Activated naive CD4-positive, alpha-beta T cell treated with anti-CD3 and anti-CD28 coated beads, Interleukin-2, amount 50 U/mL, for 16 hours (primary cell): ENCODE measurements at regions not wholly inside any gene's neighbourhood (a gene's known extent, or its start where the extent isn't known, plus 50 kb on each side); places are given as distances from the start of the nearest gene placed in this dataset.

ENCODE experiments used
- DNase-seq: peaks from one replicate; pipeline ENCODE4 v3.0.0-alpha.2; 2020

DNA sequence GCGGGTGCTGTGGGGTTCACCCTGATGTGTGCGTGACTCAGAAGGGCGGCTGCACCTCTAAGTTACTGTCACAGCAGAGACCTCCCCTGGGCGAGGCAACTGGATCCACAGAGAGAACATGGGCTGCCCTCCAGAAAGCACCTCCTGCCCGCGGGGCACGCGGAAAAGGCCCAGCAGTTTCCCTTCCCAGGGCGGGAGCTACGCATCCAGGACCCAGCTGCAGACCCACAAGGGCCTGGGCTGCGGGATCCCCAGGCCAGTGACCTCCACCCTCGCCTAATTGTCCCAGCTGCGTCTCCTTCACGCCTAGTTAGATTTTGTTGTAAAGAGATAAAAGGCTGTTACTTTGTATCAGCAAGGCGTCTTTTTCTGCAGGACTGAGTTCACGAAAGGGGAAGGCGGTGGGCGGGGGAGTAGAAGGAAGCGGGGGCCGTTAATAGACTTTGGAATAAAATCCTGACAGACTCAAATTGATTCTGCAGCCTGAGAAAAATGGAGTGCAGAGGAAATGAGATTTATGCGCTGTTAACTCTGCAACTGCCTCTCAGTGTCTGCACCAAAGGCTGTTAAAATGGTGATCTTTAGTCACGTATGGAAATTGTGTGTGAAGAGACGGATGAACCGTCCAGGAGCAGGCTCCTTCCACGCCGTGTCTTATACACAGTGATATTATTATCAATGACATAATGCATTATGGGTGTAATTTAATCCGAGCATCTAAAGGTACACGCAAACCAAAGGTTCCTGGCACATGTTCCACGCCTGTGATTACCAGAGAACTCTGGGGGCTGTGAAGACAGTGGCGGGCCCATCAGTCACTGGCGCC, 65.9 kb upstream of the FBRSL1 start:
- no peak for DNase-seq

DNA sequence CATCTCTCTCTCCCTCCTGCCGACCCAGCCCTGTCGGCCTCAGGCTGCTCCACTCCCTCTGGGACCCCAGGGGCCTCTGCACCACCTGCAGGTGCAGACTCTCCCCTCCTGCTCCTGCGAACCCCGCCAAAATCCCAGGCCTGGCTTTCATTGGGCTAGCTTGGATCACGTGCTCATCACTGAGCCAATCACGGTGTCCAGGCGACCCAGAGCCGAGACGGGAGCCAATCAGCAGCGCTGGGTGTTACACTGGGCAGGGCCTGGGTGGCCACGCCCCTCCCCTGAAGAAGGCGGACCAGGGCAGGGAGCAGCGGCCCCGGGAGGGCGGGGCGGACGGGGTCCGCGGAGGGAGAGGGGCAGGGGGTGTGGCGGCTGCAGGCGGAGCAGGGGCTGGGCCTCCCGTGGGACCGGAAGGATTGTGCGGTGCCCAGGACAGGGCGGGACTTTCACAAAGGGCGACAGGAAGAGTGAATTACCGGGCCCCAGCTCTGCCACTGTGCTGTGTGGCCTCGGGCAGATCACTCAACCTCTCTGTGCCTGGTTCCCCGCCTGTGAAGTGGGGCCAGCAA, 66.6 kb upstream of the FBRSL1 start:
- DNase-seq: no peak

DNA sequence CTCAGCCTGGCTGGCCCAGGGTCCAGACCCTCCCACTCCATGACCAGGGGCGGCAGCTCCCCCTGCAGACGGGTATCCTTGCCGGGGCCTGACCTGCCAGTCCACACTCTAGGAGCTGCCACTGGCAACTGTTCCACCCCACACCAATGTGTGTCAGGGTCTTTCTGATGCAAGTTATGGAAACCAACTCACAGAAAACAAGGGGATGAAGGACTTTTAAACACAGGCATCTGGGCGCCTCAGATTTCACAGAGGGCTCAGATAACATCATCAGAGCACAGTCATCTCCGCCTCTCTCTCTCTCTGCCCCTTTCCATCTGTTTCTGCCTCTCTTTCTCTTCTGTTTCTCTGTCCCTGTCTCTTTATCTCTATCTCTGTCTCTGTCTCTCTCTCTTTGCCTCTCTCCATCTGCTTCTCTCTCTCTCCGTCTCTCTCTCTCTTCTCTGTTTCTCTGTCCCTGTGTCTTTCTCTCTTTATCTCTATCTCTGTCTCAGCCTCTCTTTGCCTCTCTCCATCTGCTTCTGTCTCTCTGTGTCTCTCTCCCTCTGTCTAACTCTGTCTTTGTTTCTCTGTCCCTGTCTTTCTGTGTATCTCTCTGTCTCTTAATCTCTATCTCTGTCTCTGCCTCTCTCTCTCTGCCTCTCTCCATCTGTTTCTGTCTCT, 67.4 kb upstream of the FBRSL1 start:
- DNase-seq: no peak

DNA sequence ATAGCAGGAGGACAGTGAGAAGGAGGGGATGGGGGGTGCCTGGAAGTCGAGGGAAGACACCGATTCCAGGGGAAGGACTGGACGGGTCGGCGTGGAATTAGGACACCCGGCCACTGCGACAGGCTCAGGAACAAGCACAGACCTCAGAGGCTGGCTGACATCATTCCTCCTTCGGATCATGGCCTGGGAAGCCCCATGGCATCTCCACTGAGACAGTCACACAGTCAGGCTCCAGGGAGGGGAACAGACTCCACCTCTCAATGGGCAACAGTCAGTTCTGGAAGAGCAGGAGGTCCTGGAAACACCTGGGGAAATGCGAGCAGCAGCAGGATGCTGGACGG, 67.9 kb upstream of the FBRSL1 start:
- DNase-seq: no peak

DNA sequence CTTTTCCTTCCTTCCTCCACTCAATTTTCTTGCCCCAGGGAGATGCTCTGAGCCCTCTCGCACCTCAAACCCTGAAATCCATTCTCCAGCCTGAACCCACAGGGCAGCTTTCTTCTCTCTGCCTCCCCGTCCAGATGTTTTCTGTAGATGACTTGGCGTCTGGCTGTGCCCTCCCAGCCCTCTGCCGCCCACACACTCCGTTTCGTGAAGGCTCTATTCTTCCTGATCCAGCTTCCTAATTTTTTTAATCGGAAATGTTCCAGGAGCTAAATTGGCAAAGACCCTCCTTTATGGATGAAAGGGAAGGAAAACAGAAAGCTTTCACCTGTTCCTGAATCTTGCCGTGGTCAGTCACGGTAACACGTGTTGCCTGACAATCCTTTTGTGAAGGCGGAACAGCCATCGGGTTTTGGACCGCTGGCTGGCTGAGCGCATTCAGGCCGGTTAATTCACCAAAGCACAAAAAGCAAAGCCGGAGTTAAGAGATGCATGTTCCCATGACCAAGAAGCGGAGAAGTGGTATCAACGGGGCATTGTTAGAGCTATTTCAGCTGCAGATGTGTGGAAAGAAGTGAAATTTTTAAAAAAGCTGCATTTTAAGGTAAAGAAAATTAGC, 70.2 kb upstream of the FBRSL1 start:
- DNase-seq: no peak

DNA sequence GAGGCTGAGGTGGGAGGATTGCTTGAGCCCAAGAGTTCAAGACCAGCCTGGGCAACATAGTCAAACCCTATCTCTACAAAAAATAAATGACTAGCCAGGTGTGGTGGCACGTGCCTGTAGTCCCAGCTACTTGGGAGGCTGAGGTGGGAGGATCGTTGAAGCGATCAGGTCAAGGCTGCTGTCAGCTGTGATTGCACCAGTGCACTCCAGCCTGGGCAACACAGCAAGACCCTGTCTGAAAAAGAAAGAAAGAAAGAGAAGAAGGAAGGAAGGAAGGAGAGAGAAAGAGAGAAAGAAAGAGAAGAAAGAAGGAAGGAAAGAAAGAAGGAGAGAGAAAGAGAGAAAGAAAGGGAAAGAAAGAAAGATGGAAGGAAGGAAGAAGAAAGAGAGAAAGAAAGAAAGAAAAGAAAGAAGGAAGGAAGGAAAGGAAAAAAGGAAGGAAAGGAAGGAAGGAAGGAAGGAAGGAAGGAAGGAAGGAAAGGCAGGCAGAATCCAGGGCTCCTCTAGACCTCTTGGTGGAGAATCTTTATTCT, 71.5 kb upstream of the FBRSL1 start:
- no peak for DNase-seq

DNA sequence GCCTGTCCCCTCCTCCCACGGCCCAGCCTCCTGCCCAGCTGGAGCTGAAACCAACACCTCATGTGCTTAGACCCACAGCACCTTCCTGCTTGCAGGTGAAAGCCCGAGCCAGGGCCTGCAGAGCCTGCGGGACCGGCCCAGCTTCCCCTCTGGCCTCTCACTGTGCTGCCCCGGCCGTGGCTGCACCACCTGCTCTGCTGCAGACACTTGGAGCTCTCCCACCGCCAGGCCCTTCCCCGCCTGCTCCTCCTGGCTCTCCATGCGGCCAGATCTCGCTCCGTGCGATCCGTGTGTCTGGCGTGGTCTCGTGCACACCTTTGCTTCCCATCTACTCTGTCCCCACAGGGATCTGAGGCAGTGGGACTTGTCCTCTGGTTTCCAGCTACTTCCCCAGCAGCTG, 72.2 kb upstream of the FBRSL1 start:
- no peak for DNase-seq

DNA sequence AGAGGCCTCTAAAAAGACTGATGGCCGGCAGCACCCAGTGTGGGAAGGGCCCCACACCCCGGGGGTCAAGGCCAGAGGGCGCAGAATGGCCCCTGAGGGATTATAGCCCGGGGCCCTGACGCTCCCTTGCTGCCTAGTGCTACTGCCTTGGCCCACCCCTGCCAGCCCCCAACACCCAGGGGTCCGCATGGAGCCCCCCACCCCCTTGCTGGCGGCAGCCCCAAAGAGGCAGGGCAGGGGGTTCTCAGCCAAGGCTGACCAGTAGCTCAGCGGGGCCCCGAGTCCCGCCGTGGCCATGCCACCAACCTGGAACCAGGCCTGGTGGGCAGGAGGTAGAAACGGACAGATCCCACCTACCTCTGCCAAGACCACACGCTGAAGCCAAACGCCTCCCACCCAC, 73.1 kb upstream of the FBRSL1 start:
- no peak for DNase-seq

DNA sequence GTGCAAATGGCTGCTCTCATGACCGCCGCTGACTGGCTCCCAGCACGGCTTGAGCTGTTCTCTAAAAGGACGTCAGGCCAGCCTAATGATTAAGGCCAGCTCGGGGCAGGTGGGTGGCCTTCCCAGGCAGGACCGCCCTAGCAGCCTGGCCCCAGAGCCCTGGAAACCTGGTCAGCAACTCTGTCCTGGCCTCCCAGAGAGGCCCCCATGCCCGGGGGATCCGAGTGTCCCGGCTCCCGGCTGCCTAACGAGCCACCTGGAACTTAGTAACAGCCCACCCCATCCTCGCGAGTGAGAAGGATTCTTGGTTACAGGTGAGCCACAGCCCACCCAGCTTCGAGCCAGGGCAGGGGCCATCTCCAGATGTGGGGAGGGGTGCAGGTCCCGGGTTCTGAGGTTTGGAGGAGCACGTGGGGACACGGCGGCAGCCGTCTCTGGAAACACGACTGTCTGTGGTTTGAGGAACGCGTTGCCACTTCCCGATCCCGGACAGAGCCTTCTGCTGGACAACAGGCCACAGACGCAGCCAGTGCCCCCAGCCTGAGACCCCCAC, 73.8 kb upstream of the FBRSL1 start:
- DNase-seq: no peak

DNA sequence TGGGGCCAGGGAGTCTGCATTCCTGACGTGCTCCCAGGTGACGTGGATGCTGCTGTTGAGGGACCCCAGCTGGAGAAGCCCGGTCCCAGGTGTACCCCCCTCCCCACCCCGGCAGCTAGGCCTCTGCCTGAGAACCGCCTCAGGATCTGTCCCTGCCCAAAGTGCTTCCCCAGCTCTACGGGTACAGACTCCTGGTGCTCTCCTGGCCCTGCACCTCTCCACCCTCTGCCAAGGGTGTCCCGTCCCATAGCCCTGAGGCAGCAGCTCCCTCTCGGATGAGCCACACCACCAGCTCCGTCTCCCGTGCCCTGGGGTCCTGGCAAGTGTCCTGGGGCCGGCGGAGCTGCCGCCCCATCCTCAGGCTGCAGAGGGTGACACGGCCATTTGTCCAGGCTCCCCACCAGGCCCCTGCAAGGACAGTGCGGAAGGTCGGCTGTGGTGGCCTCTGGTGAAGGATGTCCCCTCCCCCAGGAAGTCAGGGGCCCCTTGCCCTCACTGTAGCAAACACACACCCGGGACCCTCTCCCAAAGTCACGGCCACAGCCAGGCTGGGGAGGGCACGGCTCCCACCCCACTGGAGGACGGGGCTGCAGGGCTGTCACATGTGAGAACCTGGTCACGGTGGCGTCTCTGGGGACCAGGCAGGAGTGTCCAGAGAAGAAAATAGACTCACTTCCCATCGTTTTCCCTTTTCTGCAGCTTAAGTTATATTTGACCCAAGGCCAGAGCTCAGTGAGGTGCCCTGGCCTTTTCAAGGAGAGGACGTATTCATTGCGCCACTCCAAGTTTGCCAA, 74.4 kb upstream of the FBRSL1 start:
- no peak for DNase-seq

DNA sequence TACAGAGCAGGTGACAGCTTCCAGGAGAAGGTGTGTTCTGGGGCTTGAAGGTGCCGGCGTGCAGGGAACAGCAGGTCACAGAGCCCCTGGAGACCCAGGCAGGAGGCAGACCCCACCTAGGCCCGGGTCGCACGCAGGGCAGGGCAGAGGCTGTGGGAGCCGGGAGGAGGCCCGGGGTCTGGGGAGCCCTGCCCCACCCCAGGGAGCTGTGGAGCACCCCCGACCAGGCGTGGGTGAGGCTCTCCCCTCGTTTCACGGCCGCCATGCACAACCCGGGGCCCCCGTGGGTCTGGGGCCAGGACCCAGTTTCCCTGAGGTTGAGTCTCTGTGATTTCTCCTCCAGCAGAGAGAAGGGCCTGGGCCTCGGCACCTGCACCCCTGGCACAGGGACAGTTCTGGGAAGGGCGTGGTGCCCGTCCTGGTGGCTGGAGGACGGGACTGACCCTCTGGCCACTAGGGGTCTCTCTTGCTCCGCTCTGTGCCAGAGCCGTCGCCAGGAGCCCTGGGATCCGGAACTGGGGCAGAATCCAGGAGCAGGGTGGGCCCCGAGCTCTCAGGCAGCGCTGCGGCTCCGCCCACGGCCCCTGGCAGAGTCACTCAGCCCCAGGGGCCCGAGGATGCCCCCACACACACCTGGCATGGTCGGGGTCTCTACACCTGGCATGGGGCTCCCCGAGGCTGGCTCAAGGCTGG, 75.2 kb upstream of the FBRSL1 start:
- peak; percentile 72 for DNase-seq

DNA sequence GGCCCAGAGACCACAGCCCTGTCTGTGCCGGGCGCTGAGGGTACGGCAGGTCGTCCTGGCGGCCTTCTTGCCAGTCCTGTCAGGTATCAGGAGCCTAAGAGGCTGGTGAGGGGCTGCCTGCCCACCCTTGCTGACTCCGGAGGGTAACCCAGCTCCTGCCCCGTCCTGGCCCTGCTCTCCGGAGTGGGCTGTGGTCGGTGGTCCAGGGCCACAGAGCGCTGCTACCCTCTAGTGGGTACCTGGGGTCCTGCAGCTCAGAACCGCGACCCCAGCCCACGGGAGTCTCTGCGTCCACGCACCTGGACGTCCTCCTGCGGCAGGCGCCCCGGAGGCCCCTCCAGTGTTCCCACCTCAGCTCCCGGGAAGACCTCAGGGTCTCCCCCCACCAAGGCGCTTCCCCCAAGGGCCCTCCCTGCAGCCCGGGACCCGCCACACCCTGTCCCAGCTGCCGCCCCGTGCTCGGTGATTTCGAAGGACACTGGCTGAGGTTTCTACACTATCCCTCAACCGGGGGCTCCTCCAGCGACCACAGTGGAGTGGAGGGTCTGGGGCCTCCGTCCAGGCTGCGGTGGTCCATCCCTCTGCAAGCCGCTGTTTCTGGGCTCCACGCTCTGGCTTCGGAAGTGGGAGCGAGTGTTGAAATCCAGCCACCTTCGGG, 75.9 kb upstream of the FBRSL1 start:
- DNase-seq: no peak

DNA sequence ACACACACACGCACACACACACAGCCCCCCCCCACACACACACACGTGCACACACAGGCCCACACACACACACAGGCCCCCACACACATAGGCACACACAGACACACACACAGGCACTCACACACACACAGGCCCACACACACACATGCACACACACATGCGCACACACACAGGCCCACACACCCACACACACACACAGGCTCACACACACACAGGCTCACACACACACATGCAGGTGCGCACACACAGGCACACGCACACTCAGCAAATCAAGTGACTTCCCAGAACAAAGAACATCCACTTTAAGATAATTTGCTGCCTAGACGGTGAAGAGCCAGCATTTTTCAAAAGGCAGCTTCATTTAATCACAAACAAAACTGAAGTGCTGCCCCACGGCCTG, 78.5 kb upstream of the FBRSL1 start:
- no peak for DNase-seq

DNA sequence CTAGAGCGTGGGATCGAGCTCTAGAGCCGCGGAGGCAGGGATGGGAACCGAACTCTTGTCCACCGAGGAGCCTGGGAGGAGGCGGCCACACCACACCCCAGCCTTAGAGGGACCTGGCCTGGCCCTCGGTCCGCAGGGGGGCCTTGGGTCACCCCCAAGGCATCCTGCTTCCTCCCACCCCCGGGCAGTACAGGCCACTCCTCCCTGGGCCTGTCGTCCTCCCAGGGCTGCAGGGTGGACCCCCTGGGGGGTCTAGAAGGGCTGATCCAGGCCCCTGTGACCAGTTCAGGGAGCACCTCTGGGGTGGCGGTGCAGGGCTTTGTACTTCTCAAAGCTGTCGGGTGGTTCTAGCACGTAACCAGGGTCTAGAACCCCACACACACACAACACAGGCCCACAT, 79.1 kb upstream of the FBRSL1 start:
- DNase-seq: no peak

DNA sequence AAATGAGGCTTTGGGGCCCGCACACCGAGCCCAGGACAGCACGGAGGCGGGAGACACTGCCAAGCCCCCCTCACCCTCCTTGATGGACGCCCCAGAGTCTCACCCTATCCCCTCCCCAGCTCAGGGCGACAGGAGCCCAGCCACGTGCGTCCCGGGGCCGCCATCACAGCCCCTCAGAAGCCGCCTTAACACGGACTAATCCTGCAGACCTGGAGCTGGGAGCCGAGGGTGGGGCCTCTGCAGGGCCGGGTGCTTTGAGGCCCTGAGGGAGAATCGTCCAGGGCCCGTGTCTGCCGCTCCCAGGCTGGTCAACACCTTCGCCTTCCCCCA, 79.7 kb upstream of the FBRSL1 start:
- no peak for DNase-seq

DNA sequence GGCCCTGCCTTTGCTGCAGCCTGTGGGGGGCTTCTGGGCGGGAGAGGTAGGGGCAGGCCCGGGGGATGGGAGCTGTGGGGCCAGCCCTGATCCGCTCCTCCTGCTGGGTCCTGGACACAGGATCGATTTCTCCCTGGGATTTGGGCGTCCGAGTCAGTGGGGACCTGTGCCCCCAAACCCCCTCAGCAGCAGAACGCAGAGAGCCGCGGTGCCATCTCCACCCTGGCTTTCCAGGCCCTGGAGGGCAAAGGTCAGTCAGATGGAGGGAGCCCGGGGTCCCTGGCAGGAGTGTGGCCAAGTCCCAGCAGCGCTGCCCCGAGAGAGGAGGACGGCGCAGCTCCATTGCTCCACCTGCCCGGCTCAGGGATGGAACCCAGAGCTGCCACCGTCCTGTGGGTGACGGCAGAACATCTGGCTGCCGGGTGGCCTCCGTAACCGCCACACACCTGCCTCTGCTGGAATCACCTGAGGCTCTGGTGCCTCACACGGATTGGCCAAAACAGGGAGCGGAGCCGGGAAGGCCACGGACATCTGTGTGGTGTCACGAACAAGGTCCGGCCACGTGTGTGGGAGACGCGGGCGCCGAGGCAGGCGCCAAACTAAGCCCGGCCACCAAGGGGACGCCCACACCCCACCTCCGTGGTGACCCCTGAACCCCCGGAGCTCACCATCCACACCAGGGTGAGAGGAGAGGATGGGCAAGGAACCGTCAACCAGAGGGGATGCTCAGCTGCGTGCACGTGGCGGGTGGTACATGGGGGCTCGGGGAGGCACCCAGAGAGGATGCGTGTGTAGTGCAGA, 80.3 kb upstream of the FBRSL1 start:
- DNase-seq: no peak

DNA sequence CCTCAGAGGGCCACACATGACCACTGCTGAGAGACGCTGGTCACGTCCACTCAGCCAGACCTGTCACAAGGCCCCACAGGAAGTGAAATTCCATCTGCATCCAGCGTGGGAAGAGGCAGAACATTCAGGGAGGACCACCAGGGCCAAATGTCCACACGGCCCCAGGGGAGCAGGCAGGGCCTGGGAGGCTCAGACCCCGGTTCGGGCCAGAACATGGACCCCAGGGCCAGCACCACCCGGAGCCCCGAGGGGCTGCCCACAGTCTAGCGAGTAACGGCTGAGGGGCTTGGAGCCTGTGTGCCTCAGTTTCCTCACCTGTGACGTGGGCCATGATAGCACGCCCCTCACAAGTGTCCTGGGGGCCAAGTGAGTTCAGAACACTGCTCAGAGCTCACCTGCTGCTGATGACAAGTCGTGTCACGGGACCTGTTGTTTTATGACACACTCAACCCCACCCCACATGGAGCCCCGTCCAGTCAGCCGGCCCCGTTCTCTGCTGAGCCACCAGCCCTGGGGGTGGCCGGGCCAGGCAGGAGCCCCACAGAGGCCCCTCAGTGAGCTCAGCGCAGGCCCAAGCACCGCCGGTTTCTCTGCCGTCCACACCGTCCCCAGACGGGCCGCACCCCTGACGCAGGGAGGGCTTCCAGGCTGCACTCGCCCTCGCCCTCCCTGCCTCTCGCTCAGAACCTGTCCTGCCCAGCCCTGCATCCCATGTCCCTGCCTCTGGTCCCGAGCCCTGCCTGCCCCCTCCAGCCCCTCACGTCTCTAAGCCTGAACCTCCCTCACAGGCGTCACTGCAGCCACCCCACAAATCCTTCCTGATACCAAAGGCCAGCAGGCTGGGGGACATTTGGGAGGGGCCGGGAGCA, 79.5 kb upstream of the GALNT9 start:
- DNase-seq: no peak

DNA sequence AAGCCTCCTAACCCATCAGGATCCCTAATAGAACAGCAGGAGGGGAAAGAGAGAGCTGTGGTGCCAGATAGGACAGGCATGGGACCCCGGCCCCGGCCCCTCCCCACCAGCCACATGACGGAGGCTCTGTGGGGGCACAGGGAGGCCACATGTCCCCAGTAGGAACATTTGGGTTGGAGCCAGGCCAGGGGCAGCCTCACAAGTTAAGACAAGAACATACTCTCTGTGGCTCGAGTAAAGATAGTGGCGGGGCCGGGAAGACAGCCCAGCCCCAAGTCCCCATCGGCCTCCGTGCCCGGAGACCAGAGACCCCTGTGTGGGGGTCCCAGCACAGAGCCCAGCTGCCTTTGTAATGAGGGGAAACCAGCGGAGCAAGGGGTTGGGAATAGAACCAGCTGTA, 78.6 kb upstream of the GALNT9 start:
- DNase-seq: no peak

DNA sequence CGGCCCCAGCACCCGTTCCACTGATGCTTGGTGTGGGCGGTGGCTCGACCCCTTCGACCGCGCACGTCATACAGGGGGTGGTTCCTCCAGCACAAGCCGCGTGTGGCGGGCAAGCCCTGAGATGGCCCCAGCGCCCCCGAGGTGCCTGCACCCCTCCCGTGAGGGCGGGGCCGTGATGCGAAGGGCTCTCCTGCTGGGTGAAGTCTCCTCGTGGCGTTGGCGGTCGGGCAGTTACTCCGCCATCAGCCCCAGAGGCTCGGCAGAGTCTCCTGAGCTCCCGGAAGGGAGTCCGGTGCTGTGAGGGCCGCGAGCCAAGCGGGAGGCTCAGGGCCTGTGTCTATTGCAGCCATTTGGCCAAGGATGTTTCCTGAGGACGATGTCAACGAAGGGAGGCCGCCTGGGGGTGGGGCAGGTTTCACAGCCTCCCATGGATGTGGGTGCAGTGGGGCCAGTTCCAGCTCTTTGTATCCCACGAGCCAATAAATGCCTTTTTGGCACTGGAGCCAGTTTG, 78.1 kb upstream of the GALNT9 start:
- no peak for DNase-seq
